Kidney epithelial cell (primary cell): ENCODE measurements at regions not wholly inside any gene's neighbourhood (a gene's known extent, or its start where the extent isn't known, plus 50 kb on each side); places are given as distances from the start of the nearest gene placed in this dataset.

ENCODE experiments used
- DNase-seq: peaks from one replicate; pipeline ENCODE4 v3.0.0-alpha.2; 2010; ENCODE audit warnings: low read depth
- H3K27me3 ChIP-seq: 2 replicates; pipeline ENCODE4 v1.6.0; 2011; ENCODE audit warnings: low read length; ENCODE audit not compliant: control insufficient read depth, insufficient read depth
- H3K36me3 ChIP-seq: 2 replicates; pipeline ENCODE4 v1.5.1; 2011; ENCODE audit warnings: low read length; ENCODE audit not compliant: control insufficient read depth, insufficient read depth
- H3K4me3 ChIP-seq: 2 replicates; pipeline ENCODE4 v1.5.1; 2011; ENCODE audit warnings: low read depth, mild to moderate bottlenecking, control low read depth, low read length
- TF ChIP-seq, protein P1 (sequence below): IDR thresholded peaks from 2 replicates; pipeline ENCODE4 v1.5.1; 2011; ENCODE audit warnings: mild to moderate bottlenecking, moderate library complexity, low read length, control low read depth, inconsistent platforms; ENCODE audit not compliant: insufficient read depth, poor library complexity, severe bottlenecking

DNA sequence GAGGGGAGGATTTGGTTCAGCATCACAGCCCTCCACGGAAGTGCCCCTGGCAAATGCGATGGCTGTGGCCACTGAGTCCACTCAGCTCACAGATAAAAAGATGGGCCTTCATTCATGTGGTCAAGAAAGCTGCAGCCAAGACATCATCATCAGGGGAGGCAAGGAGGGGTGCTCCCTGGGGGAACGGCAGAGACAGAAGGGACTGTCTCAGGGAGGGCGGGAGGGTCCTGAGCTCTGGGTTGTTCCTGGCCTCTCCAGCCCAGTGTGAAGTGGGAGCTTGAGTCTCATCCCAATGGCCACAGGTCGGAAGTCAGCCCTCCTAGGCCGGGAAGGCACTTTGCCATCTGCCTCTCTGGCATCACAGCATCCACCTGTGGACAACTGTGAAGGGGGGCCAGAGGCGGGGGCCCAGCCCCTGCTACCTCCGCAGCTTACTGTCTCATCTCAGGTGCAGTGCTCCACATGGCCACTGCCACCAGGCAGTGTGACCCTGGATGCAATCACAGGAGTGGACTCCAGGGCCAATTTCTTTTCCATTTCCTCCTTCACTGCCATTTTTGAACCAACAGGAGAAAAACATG is 137.8 kb upstream of the SOX1 start:
- no peak for DNase-seq
- TF ChIP-seq, protein P1, sequence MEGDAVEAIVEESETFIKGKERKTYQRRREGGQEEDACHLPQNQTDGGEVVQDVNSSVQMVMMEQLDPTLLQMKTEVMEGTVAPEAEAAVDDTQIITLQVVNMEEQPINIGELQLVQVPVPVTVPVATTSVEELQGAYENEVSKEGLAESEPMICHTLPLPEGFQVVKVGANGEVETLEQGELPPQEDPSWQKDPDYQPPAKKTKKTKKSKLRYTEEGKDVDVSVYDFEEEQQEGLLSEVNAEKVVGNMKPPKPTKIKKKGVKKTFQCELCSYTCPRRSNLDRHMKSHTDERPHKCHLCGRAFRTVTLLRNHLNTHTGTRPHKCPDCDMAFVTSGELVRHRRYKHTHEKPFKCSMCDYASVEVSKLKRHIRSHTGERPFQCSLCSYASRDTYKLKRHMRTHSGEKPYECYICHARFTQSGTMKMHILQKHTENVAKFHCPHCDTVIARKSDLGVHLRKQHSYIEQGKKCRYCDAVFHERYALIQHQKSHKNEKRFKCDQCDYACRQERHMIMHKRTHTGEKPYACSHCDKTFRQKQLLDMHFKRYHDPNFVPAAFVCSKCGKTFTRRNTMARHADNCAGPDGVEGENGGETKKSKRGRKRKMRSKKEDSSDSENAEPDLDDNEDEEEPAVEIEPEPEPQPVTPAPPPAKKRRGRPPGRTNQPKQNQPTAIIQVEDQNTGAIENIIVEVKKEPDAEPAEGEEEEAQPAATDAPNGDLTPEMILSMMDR = no peak
- Histone ChIP-seq H3K27me3 (no peaks in the 10 kb centered on the region), H3K36me3 (no peaks in the 10 kb centered on the region), H3K4me3 (no peak overlapping the region)

DNA sequence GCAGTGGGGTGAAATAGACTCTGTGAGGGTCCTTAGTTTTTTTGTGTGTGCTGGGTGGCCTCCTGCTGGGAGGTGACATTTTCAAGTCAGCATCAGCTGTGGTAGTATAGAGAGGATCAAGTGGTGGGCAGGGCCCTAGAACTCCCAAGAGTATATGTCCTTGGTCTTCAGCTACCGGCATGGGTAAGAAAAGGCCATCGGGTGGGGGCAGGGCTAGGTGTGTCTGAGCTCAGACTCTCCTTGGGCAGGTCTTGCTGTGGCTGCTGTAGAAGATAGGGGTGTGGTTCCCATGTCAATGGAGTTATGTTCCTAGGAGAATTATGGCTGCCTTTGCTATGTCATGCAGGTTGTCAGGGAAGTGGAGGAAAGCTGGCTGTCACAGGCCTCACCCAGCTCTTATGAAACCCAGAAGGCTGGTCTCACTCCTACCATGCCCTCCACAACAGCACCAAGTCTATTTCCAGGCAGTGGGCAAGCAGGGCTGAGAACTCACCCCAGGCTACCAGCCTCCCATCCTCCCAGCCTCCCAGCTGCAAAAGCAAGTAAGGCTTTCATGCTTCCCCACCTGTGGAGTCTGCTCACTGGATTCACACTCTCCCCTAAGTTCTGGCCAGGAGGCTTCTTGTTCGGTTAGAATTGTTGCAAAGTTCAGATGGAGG is 130.6 kb upstream of the SOX1 start:
- Histone ChIP-seq H3K36me3 (no peaks in the 10 kb centered on the region), H3K4me3 (no peak overlapping the region), H3K27me3 (no peaks in the 10 kb centered on the region)
- DNase-seq = no peak
- TF ChIP-seq, protein P1 = no peak

DNA sequence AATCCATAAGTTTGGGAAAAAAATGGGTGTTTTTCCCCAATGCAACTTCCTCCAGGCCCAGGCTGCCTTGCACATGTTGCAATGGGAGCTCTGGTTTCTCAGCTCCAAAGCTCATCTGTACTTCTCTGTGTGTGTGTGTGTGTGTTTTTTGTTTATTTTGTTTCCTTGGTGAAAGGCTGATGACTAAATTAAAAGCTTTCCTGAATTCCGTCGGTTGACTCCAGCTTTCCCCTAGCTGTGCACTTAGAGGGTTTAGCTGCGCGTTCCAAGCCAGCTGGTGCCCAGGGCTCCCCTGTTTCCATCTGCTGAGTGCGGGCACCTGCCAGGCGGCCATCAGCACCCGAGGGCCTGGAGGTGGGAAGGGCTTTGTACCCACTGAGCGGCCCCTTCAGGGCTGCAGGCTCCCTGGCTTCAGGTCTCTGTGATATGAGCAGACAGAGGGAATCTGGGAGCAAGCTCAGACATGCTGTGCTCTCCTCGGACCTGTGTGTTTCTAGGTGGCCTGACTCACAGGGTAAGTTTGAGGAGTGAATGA is 129.1 kb upstream of the SOX1 start:
- no peak for DNase-seq
- no peak overlapping the region for H3K4me3 ChIP-seq
- H3K27me3 ChIP-seq = no peaks in the 10 kb centered on the region
- no peaks in the 10 kb centered on the region for H3K36me3 ChIP-seq
- TF ChIP-seq, protein P1 = no peak

DNA sequence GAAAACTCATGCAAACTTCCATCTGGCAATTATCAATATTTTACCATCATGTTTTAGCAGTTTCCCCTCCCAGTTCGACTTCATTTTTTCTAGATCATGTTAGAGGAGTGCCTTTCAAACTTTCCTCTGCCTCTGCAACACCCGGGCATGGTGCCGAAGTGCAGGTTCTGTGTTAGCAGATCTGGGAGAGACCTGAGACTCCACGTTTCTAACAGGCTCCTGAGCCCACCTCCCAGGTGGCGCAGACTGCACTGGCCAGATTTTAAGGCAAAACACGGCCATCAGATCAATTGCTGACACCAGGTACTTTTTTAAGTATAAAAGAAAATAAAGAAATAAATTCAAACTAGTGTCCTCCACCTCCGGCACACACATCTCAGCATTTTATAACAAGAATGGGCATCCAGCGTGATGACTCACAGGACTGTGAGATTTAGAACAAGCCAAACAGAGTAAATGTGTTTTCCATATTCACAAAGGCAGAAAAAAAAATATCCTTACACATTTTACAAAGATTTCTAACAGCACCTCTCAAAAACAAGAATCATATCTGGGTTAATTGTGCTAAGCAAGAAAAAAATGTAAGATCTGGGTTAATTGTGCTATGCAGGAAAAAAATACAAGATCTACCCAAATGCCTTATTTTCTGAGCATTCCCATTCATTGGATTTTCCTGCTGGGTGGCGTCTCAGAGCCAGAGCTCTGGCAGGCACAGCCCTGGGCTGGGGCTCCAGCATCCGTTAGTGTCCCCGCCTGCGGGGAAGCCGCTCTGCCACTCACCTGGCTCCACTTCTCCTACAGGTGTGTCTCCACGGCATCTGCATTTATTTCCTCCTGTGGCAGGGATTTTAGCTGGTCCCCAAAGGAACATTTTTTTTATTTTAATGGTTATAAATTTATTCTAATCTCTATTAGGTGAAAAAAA is 127.9 kb upstream of the SOX1 start:
- Histone ChIP-seq H3K36me3 (no peaks in the 10 kb centered on the region), H3K27me3 (no peaks in the 10 kb centered on the region), H3K4me3 (no peak overlapping the region)
- TF ChIP-seq, protein P1 = no peak
- no peak for DNase-seq

DNA sequence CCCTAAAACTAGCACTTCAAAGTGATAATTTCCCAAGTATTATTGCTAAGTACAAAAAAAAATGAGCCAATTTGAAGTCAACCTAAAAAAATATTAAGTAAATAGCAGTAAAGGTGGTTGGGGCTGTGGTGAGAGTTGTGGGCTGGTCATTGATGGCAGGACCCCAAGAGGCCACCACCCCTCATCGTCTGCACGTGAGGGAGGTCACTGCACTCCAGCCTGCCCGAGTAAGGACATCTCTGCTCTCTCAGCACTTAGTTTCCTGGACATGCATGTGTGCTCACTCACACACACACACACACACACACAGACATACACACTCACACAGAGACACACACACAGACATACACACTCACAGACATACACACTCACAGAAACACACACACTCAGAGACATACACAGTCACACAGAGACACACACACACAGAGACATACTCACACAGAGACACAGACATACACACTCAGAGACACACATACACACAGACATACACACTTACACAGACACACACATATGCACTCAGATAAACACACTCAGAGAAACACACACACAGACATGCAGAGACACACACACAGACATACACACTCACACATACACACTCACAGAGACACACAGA is 127.2 kb upstream of the SOX1 start:
- TF ChIP-seq, protein P1 = no peak
- no peak for DNase-seq
- H3K4me3 ChIP-seq = no peak overlapping the region
- no peaks in the 10 kb centered on the region for H3K27me3 ChIP-seq
- no peaks in the 10 kb centered on the region for H3K36me3 ChIP-seq
